ENCODE measurements at regions not wholly inside any gene's neighbourhood (a gene's known extent, or its start where the extent isn't known, plus 50 kb on each side); places are given as distances from the start of the nearest gene placed in this dataset.

GRCh38 chr7:35498416-35498815 lies 196.5 kb downstream of the HERPUD2 start:
- no peak for DNase-seq

DNA sequence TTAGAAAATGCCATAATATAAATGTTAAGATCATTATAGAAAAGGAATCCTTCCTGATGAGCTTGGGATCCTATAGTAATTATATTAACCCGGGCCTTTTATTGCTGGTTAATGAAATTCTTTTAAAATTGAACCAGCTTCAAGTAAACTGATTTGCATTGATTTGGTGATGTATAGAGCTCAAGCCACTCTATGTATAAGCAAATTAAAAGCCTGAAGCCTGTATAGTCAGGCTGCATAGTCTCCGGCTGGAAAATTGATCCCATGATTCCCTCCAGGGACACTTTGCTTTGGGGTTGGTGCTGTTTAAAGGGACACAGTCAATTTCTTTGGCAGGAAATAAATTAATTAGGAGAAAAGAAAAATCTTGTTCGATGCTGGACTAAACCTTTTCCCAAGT lies 199.1 kb downstream of the HERPUD2 start:
- DNase-seq, result no peak

- no peak for DNase-seq
Observed at GRCh38 chr7:35495377-35495776, 199.6 kb downstream of the HERPUD2 start.

DNA sequence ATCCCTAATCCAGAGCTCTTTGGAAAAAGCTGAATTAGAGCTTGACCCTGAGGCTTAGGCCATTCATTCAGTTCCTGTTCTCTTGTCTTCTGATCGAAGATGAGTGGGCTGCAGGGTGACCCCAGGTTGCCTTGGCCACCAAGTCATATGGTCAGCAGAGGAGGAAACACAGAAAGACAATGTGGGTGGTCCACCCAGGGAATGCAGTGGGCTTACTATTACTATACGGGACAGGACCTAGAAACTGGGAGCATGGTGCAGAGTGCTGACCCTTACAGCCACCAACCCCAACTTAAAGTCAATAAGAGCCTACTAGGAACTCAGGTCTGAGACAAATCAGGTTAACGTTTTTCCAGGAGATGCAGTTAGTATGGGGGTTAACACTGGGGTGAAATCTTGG lies 200.5 kb downstream of the HERPUD2 start:
- no peak for DNase-seq

DNA sequence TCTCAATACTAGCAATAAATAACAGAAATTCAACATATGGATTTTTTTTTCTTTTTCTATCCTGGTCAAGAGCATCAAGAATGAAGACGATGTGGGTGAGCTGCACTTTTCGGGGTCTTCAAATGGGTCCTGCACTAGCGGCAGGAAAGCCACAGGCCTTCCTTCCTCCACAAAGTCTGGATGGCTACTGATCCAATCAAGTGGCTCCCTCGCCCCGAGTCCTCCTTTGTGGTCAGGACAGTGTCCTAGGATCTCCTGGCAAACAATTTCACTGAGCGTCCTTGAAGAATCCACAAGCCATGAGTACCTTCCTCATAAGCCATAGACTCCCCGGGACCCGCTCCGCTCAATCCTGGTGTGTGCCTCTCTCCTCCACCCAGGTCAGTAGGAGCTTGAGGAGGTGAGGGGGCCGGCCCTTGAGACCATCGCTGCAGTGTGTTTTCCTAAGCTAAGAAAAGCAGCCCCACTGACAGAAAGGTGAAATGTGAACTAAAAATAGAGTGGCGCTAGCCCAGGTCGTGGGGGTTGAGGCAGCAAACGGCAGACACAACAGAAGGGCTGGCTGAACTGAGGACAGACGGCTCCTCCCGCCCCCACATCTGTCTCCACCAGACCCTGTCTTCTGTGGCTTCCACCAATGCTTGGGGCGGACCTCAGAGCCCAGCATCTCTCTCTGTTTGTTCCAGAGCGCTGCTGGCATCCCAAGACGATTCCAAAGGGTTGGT lies 202.3 kb downstream of the HERPUD2 start:
- DNase-seq, result no peak

DNA sequence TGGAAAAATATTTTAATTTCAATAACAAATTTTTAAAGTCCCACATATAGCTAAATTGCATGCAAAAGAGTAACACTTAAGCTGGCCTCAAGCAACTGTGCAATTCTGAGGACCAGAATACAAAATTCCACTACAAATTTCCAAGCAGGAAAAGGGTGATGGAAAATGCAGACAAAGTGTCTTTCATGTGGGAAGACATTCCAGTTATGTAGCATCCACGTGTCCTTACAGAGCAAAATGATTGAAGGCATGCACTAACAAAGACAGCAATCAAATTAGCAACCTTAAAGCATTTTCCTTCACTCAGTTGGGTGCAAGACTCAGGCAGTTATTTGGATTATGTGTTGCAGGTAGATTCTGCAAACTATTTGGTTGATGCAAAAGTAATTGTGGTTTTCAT lies 203.7 kb downstream of the HERPUD2 start:
- DNase-seq, result no peak

DNA sequence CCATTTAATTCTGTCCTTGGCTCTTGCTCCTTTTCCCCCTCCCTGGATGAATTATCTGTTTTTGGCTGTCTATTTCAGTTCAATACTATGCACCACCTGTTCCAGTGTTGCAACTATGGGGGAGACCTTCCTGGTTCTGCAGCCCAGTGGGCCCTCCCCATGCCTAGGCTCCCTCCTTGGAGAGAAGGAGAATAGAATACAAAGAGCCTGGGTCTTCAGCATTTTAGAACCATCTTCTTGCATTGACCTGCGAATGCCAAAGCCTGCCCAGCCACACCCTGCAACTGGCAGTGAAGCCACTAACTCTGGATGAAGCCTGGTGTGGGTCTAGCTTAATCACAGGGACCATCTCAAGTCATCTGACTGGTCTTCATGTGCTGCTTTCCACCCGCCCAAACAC lies 207.1 kb downstream of the HERPUD2 start:
- DNase-seq, result no peak

DNA sequence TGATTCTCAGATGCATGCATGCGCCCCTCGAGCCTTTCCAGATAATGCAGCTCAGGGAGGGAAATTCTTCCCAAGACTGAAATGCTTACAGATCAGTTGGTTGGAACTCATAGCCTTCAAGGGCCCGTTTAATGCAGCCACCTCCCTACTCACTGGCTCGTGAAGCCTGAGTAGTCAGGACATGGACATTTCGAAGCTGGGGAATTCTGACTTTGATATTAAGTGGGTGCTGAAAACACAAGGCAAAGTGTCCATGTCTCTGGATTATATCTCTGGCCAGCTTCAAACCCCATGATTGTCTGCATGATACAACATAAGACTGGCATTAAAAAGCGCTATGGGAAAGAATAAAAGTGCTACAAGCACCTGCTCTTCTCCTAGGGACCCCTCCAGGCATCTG lies 207.5 kb downstream of the HERPUD2 start:
- no peak for DNase-seq

DNA sequence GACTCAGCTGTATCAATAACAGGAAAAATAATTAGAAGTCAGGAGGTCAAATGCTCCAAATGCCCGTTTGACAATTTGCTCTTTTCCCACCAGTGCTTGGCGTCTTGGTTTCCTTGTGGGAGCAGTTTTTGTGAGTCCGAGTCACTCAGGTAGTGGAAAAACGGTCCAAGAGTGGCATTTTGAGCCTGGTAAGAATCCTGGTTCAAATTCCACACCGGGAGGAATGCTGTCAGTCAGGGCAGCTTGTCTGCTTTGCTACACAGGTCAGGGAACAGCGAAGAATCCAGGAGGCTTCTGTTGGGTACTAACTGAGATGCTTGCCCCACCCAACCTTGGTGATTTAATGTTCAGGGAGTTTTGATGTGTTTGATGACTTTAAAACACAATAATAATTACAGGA lies 209.5 kb downstream of the HERPUD2 start:
- no peak for DNase-seq

DNA sequence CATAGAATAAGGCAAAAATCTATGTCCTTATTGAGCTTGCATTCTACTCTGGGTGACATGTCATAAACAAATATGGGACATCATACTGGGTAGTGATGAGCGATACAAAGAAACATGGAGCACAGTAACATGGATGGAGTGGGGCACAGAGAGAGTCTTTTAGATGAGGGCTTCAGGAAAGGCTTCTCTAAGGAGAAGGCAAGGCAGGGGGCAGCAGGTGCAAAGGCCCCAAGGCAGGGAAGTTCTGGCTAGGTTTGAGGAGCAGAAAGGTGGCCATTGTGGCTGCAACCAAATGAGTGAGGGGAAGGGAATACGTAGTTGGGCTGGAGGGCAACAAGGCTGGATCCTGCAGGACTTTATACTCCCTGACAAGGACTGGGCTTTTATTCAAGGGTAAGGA lies 211.4 kb downstream of the HERPUD2 start:
- no peak for DNase-seq

GRCh38 chr7:35482231-35482630 lies 212.7 kb downstream of the HERPUD2 start:
- no peak for DNase-seq

- no peak for DNase-seq
Observed at GRCh38 chr7:35480806-35481205, 214.1 kb downstream of the HERPUD2 start.

DNA sequence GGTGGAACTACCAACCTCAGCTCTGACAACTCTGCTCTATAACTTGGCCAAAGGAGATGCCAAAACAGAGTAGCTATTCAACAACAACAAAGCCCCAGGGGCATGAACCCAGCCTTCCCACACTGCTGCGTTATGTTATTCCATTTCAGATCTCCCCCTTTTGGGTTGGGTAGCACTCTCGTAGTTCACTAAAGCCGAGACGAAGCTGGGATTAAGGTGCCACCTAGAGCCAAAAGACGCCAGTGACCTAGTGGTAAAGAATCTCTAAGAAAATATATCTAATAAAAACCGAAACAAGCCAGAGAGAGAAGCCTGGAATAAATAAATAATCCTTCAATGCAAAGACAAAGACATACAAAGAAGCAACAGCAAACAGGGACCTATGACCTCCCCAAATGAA lies 217.3 kb downstream of the HERPUD2 start:
- DNase-seq, result no peak

DNA sequence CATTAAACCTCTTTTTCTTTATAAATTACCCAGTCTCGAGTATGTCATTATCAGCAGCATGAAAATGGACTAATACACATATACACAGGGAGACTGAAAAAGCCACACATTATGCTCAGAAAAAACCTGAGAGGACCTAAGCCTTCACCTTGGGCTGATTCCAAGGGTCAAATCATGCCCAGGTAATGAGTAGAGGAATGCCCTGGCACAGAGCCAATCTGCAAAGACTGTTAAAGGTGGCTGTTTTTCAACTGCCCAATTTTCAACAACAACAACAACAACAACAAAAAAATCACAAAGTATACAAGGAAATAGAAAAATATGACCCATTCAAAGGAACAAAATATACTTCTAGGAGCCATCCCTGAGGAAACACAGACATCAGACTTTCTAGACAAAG lies 220.2 kb upstream of the TBX20 start:
- DNase-seq, result no peak

DNA sequence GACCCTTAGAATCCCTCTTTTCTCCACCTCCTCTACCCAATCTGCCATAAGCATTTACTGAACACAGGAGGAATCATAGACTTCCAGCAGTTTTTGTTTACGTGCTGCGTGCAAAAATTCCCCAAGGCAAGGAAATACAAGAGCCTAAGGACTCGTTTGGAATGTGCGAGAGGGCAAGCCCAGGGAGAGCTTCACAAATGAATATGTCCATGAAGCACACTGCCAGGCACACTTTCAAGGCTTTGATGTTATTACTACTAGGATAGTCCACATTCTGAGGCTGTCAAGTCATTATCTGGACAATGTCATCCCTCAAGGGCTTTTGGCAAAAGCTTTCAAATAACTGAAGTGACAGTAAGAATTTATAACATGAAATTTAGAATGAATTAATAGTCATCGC lies 214.7 kb upstream of the TBX20 start:
- DNase-seq, result no peak

DNA sequence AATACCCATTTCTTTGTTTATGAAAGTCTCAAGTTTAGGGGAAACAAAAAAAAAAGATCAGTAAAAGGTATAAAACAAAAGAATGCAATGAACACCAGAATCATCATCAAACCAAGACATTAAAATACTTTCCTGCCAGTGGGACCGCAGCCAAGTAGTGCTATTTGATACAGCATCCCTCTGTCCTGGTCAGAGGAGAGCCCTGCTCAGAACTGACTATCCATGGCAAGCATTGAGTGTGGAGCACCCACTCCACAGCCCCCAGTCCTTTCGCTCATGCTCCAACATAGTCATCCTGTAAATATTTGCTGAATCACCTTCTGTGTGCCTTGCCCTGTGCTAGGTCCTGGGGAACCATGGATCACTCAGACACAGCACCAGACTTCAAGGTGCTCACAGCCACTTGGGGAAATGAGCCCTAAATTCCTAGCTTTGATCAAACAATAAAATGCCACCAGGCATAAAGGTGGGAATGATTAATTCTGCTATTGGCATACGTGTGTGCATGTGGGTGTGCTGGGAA lies 213.6 kb upstream of the TBX20 start:
- no peak for DNase-seq

DNA sequence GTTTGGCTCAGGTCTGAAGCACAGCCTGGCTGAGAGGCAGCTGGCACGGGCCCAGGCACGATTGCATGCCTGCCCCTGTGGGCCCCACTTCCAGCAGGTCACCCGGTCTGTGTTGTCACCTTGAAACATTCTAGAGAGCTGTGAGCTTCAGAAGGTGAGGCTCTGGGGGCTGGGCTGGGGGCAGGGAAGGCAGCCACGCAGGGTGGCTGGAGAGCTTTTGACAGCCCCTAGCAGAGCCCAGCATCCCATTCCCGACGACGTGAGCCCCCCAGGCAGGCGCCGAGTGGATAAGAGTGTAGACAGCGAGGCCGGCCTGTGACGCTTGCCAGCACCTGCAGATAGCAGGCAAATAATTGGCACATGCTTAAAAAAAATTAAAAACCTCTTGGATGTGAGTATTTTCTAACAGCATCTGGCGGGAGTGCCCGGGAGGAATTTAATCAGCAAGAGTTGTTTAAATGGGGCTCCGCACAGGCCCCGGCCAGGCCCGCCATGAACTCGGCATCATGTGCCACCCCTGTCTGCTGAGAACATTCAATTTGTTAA lies 212.0 kb upstream of the TBX20 start:
- no peak for DNase-seq

DNA sequence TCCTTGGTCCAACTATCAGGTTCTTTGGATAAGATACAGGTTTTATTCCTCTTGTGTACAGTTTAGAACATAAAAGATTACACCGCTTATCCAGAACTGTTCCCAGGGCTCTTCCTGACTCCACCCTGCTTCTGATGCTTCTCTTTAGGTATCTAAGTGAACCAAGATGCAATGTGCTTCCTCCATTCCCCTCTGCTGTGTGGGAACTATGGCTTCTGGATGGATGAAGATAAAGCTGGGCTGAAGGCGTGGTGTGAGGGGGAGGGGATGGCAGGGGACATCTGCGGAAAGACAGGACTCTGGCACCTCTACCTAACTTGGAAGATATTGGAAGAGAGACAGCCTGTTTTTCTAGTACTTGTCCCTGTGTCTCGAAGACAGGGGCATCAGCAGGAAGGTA lies 209.9 kb upstream of the TBX20 start:
- no peak for DNase-seq

DNA sequence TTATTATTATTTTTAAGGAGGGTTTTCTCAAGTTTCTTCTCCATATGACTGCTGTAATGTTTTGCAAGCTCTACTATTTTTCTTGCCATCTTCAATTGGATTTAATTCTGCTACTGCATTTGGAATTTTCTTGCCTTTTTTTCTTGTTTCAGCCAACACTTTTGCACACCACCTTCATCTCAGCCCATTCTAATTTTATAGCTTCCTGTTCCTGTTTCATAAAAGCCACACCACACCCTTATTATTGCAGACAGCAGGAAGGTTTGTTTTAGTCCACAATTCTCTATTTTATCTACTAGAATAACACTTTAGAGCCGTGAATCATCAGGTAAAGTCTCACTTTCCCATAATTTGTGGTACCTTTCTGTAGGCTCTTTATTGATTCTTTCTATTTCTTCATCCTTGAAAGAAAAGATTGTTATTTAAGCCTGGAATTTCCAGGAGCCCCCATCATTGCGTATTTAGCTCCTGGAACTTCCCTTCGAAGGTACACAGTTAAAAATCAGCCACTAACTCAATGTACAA lies 209.3 kb upstream of the TBX20 start:
- DNase-seq, result no peak

- no peak for DNase-seq
Observed at GRCh38 chr7:35454575-35455385, 200.9 kb upstream of the TBX20 start.

- no peak for DNase-seq
Observed at GRCh38 chr7:35450456-35451214, 196.7 kb upstream of the TBX20 start.

GRCh38 chr7:35448486-35448885 lies 194.6 kb upstream of the TBX20 start:
- DNase-seq, result no peak

DNA sequence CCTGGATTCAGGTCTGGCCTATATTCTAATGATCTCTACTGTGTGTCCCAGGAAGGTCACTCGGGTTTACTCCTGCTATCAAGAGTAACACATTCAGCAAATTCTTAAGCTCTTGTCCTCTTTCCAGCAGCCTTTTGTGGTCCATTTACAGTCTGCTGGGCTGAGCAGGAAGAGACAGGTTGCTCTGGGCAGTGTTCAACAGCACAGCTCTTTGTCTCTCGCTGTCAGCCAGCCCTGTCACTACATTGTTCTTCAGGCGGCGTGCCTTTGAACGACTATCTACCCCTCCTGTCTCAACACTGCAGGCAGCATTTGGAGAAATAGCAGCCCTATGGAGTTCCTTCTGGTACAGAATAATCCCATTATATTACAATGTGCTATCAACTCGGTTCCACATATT lies 192.2 kb upstream of the TBX20 start:
- no peak for DNase-seq

Measured in right forelimb (tissue), 1 donor.